GM19351 (cell line): ENCODE measurements at regions not wholly inside any gene's neighbourhood (a gene's known extent, or its start where the extent isn't known, plus 50 kb on each side); places are given as distances from the start of the nearest gene placed in this dataset.

Source experiments
- ATAC-seq: cut with Tn5 transposase; IDR thresholded peaks from one replicate; pipeline ENCODE4 v1.9.1; 2021; ENCODE audit warnings: mild to moderate bottlenecking, moderate library complexity; ENCODE audit not compliant: unreplicated experiment

DNA sequence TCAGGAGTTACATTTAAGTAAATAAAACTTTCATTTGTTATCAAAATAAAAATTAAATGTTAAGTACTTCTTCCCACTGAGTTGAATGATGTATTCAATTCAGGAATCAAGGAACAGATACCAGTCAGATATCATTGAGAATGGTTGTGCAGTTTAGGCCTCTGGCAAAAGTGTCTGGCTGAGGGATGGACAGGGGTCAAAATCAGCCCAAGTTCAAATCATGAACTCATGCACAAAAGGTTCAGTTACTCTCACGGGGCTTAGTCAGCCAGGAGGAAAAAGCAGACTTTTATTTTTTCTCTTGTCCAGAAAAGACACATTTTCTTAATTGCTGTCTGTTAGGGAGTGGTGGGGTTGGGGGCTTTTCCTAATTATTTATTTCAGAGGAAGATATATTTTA is 166.3 kb downstream of the RASSF9 start:
- no peak for ATAC-seq

DNA sequence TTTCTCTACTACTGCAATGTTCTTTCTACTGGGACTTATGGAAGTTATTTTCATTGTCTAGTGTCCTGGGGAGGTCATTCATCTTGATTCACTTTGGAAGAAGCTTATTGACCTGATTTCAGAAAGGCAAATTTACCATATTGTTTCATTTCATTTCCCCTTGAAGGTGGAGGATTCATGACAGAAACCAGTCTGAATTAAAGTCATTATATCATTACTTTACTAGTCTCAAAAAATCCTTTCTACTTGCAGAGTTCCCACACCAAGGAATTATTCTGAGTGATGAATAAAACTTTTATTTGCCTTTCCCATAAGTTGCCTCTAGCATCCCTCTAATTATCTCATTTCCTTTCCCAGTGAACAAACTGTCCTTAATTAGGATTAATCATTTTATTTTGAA is 163.8 kb downstream of the RASSF9 start:
- no peak for ATAC-seq

DNA sequence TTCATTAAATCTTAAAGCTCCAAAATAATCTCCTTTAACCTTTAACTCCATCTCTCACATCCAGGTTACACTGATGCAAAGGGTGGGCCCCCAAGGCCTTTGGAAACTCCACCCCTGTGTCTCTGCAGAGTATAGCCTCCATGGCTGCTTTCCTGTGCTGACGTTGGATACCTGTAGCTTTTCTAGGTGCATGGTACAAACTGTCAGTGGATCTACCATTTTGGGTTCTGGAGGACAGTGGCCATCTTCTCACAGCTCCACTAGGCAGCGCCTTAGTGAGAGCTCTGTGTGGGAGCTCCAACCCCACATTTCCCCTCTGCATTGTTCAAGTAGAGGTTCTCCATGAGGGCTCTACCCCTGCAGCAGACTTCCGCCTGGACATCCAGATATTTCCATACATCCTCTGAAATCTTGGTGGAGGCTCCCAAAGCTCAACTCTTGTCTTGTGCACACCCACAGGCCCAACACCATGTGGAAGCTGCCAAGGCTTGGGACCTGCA is 162.2 kb downstream of the RASSF9 start:
- ATAC-seq = no peak

DNA sequence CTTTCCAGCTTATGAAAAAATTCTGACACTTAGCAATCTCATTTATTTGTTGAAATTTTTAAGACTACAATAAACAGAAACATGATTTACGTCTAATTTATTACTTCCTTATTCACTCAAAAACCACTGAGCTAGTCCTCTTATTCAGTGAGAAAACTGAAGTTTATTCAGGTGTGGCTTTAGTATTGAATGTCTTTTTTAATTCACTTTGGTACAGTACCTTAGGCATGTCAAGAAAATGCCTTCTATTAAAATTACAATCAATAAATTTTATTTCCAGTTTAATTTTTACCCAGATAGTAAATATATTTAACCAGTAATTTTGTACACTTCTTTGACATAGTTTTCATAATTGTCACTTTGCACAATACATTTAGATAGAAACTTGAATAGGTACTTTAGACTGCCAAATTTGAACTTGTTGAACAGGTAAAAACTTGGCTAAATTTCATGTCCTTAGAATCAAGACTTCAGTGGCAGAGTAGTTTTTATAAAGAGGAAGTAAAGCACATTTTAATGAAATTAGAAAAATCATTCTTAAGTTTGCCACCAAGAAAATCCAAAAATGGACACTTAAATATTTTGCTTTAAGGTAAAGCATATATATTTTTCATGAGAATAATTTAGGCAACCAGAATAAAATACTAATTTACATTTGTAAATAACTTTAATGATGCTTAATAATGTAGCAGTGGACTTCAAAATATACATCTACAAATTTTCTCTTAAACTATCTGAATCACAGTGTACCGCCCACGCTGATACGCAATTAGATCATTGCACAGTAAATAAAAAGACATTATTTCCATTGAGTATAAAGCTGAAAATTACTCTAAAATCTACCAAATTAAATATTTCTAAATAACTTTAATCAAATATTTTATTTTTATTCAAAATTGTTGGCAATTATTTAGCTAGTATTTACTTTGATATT is 159.1 kb downstream of the RASSF9 start:
- ATAC-seq = no peak

DNA sequence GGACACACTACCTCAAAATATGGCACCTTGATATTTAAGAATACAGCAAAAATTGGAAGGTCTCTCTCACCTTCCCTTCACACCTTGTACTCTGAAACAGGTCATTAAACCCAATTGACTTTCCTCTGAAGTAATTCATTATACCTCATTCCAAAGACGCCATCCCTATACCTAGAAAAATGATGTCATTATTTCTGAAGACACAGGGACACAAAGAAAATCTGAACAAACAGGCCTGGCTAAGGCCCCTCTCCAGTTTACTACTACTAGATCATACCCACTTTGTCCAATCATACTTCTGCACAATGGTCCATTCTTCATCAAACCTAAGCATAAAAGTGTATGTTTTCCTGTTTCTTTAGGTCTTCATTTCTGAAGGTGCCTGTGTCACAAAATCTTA is 156.9 kb downstream of the RASSF9 start:
- no peak for ATAC-seq

DNA sequence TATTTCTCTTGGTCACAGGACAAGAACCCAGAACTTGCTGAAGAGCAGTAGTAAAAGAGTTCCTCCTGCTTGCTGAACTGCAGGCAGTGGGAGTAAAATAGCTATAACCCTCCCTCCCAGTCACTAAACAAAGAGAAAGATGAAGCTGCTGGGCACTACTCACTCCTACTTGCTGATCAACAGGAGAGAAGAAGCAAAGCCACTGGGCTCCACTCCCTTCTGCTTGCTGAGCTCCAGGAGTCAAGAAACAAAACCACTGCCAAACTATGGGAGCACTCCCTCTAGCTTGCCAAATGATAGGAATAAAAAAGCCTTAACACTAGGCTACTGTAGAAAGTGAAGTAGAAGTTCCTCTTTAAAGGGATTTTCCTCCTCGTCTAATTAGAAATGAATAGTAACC is 155.3 kb downstream of the RASSF9 start:
- no peak for ATAC-seq

DNA sequence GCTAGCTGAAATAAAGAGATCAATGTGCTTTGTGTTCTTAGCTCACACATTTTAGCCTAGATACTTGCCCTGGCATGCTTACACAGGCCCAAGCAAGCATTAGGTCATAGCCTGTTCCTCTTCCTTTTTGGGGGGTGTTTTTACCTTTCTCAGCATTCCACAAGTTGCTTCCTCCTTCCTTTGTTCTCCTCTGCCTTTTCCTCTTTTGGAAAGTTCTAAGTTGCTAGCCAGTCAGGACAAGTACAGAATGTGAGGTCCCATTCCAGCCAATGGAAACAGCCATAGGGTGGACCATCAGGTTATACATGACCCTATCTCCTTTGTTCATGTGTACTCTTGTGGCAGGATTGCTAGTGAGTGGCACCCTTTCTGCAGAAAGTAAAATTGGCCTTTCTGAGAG is 154.9 kb downstream of the RASSF9 start:
- no peak for ATAC-seq

DNA sequence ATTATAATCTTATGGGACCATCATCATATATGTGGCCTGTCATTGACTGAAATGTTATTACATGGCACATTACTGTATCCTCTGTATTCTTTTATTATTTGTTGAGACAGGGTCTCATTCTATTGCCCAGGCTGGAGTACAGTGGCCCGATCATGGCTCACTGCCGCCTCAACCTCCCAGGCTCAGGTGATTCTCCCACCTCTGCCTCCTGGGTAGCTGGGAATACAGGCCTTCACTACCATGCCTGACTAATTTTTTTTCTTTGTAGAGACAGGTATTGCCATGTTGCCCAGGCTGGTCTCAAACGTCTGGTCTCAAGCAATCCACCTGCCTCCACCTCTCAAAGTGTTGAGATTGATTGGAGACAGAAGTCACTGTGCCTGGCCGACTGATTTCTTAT is 153.2 kb downstream of the RASSF9 start:
- ATAC-seq = no peak

DNA sequence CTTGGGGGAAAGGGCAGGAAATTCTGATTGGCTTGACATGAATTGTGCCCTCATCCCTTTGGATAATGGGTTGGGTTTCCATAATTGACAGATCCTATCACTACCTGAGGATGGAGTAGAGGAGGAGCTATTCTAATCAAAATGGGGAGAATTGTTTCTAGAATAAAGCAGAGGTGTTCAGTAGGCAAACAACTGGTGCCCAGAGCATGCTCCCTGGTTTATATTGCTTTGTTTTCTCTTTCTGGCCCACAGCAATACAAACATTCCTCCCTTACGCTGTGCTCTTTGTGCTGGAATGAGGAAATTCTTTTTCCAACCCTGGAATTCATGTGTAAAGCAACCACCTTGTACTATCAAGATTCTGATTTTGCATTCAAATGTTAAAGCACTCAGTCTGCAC is 147.4 kb downstream of the RASSF9 start:
- ATAC-seq = no peak

DNA sequence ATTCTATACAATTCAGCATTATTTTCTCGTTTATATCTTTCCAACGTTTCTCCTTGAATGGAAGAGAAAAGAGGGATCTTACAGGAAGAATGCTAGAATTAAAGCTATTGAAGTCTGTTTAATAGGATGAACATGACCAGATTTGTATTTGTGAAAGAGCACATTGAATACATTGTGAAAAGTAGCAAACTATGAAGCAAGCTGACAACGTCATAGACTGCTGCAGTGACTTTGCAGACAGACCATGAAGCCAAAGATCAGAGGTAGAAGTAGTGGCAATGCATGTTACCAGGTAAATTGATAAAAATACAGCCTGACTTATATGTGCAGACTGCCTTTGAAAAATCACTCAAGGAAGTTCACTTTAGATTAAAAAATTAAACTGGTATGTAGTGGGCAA is 146.1 kb downstream of the RASSF9 start:
- ATAC-seq = no peak

DNA sequence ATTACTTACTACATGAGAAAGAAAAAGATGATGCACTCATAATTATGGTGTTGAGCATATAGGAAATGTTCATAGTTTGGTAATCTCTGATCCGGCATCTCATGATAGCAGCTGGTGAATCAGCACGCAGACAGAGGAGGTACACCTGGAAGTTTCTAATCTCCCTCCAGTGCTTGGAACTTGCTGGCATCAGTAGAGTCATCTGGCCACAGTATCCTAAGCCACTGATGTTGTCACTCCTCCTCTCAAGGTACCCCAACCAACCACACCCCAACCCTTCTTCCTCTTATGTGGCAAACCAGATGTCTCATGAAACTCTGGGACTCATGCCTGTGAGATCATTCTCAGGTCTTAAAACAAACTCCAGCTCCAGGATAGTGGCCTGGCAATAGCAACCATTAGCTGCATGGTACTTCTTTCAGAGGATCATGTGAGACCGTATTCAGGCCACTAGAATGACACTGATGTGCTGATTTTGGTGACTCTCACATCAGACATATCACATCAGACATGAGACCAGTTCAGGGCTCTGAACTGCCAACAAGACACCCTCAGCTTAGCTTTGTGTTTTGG is 143.0 kb downstream of the RASSF9 start:
- ATAC-seq = no peak

DNA sequence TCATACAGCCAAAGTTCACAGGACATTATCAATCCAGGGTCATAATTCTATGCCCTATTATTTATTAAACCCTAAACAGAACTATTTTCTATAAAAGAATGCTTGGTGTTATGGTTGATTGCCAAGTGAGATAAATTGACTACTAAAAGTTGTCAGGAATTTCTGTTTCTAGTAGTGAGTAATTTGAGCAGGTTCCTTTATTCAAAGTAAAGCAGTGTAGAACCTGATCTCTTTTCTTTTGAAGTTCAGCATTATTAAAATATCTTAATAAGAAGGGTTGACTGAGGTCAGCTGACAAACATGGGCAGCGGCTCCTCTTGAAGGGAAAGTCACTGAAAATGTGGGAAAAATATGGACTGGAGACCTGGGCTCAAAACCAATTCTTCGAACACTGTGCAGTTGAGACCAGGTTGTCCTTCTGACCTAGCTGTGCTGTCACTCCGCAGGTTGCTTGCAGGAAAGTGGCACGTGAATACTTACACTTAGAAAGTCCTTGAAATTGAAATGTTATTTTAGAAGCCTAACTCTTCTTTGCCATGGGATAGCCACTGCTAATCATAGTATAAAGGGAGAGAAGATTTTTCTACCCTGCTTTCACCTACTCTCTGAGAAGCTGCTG is 141.0 kb downstream of the RASSF9 start:
- ATAC-seq = no peak

DNA sequence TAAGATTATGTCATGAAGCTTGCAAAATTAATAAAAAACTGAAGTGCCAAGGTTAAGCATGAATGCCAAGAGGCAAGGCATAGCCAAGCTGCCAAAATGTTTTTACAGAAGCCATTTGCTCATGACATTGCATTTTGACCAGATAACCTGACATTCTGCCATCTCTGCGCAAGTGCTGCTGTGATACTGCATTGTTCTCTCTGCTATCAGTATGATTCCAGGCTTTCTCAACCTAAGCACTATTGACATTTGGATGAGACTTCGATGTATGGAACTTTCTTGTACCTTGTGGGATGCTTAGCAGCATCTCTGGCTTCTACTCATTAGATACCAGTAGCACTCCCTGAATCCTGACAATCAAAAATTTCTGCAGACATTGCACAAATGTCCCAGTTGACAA is 139.2 kb downstream of the RASSF9 start:
- ATAC-seq = no peak

DNA sequence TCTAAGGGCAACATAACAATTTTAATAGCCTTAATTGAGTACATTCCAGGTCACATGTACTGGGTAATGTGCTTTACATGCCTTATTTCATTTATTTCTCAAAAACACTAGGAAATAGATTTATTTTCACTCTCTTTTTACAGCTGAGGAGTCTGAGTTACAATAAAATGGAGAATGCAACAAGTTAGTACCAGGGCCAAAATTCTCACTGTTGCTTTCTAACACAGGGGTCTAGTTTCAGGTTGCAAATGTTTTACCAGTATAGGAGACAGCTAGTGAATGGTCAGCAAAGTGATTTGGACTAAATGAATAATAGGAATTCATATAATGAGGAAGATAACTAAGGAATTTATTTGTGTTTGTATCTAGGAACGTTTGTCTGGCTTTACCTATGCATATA is 137.3 kb downstream of the RASSF9 start:
- no peak for ATAC-seq

DNA sequence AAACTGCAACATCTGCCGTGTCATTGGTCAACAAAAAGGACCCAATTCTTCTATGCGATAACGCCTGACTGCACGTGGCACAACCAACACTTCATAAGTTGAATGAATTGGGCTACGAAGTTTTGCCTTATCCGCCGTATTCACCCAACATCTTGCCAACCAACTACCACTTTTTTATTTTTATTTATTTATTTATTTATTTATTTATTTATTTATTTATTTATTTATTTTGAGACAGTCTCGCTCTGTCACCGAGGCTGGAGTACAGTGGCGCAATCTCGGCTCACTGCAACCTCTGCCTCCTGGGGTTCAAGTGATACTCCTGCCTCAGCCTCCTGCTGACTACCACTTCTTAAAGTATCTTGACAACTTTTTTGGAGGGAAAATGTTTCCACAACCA is 127.4 kb downstream of the RASSF9 start:
- no peak for ATAC-seq

DNA sequence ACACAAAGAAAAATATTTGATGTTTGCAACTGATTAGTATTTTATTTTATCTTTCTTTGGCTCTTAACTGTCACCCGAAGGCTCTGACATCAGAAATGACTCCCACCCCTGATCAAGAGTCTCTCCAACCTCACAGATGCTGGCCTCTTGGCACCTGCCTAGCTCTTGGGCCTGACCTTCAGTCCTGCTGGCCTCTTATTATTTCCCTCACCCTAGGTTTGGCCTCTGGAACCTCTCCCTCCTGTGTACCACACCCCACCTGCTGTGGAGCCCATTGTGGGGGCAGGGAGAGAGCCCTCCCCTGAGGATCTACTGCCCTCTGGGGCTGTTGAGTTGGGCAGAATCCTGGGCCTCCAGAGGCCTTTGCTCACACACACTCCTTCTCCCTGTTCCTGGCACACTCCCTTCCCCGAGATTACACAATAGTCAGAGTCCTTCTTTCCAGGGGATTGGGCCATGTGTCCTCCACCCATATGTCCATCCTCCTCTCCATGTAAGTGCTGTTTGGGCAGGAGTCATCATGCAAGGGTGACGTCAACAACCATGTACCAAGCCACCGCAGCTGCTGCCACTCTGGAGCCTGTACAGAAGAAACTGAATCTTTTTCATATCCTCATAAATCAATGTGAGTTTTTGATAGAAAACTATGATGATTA is 124.3 kb downstream of the RASSF9 start:
- ATAC-seq = no peak

DNA sequence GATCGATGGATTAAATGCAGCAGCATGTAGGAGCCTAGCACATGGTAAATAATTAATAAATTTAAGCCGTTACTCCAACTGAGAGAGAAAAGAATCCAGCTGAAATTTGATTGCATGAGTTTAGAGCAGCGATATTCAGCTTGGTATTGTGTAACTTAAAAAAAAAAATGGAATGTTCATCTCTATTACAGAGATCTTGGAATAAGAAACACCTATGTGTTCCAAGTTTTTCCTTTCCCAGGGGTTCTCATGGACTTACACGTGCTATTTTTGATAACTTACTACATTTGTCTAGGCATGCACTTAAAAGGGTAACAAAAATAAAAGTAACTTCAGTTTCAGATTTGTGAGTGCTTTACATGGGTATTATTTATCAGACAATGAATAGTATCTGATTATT is 122.8 kb downstream of the RASSF9 start:
- ATAC-seq = no peak

DNA sequence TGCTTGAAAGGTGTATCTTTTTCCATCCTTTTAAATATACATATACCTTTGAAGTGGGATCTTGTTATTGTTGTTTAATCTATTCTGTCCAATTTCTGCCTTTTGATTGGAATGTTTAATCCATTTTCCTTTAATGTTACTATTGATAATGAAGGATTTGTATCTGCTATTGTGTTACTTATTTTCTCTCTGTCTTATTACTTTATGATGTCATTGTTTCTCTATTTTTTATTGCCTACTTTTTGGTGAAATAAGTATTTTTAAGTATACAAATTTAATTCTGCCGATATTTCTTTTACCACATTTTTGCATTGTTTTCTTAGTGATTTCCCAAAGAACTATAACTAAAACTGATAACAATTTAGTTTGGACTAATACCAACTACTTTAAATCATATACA is 121.8 kb downstream of the RASSF9 start:
- no peak for ATAC-seq

DNA sequence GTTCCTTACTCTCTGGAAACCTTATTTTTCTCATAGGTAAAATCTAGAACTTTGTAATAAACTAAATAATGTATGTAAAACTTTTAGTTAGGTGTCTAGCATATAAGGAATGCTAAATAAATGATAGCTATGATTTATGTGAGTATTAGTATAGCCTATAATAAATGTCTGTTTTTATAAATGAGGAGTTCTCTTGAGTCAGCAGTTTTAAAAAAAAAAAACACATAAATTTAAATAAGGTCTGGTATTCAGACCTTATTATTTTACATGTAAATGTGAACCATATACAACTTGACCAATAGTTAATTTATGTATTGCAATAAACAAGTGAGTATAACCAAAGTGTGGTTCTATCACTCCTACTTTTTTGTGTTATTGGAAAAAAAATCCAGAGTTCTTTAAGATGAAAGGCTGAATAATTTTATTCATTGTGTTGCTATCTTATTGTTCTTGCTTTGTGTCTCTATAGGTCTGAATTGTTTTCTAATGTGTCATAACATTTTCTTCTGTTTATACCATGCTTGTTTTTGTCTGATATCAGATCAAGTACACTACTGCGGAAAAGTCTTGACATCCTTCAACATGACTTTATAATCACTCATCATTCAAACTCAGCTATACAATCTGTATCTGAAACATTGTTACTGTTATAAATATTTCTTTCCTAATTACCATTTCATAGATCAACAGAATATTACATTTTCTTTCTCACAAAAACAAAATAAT is 115.7 kb downstream of the RASSF9 start:
- no peak for ATAC-seq

DNA sequence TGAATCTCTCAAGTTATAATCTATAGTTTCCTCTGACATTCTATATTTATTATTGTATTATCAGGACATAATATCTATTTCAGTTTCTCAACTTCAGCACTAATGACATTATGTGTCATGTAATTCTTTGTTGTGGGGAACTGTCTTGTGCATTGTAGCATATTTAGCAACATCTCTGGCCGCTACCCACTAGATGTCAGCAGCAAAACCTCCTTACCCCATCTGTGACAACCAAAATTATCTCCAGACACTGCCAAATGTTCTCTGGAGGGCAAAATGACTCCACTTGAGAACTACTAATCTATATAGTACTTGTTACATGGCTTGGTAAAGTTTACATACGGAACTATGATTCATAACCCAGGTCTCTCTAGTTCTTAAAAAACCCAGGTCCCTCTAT is 110.2 kb downstream of the RASSF9 start:
- ATAC-seq = no peak
